A549 (cell line): ENCODE measurements at regions not wholly inside any gene's neighbourhood (a gene's known extent, or its start where the extent isn't known, plus 50 kb on each side); places are given as distances from the start of the nearest gene placed in this dataset.

Source experiments
- ATAC-seq, 2 experiments: fragments of 200-7000 bp in 1 of 2; fragments of >200 bp in 1 of 2; cut with Nextera tagmentation in 1 of 2; cut with Tn5 transposase in 1 of 2; 3 replicates each; pipeline versions ENCODE4 v1.8.0 to v1.9.1; 2018 to 2020; ENCODE audit warnings: mild to moderate bottlenecking in 1 of 2, moderate library complexity in 1 of 2
- CTCF ChIA-PET: fragments of 300-600 bp; sonication (Branson Sonifier 250); formaldehyde crosslinking; extraction: SDS; loops from one replicate; lab custom pipeline; 2021; ENCODE audit warnings: antibody characterized with exemption, inconsistent platforms; lab: Yijun Ruan, JAX
- POLR2A ChIA-PET: fragments of 350-600 bp; formaldehyde crosslinking; extraction: SDS; loops from one replicate; lab custom pipeline; 2021; ENCODE audit warnings: antibody characterized with exemption, inconsistent platforms; lab: Yijun Ruan, JAX
- DNase-seq, 2 experiments: peaks; one replicate each; pipeline versions ENCODE4 v3.0.0 to v3.0.0-alpha.2; 2011 to 2016; ENCODE audit warnings: low read depth in 1 of 2, low spot score in 1 of 2
- FAIRE-seq: peaks from 2 replicates; lab custom pipeline; 2011; peaks lifted over from hg19 to GRCh38; lab: Jason Lieb, UNC
- H3K27ac ChIP-seq, 2 experiments: fragments of >200 bp; sonication (Bioruptor Twin); formaldehyde crosslinking; 3 replicates each; pipeline ENCODE4 v1.5.1; 2016 to 2017
- H3K4me1 ChIP-seq: fragments of >200 bp; sonication (Bioruptor Twin); formaldehyde crosslinking; 3 replicates; pipeline ENCODE4 v1.6.1; 2016
- H3K4me2 ChIP-seq: fragments of >200 bp; sonication (Bioruptor Twin); formaldehyde crosslinking; 3 replicates; pipeline ENCODE4 v1.6.1; 2016
- H3K4me3 ChIP-seq: fragments of >200 bp; sonication (Bioruptor Twin); formaldehyde crosslinking; 3 replicates; pipeline ENCODE4 v1.5.1; 2016
- H3K9me3 ChIP-seq: fragments of >200 bp; sonication (Bioruptor Twin); formaldehyde crosslinking; 3 replicates; pipeline ENCODE4 v1.6.1; 2016
- CBX2 ChIP-seq: fragments of 200-600 bp; sonication (generic); IDR thresholded peaks from 2 replicates; pipeline ENCODE4 v1.6.1; 2016; ENCODE audit warnings: low read depth, mild to moderate bottlenecking, borderline replicate concordance
- CHD2 ChIP-seq: fragments of 150-350 bp; IDR thresholded peaks from 2 replicates; pipeline ENCODE4 v1.6.1; 2014; ENCODE audit warnings: low read length; ENCODE audit not compliant: partially characterized antibody
- EP300 ChIP-seq, 2 experiments: fragments of >200 bp; sonication (Bioruptor Twin); formaldehyde crosslinking; IDR thresholded peaks; 2 replicates in 1 of 2; 3 replicates in 1 of 2; pipeline ENCODE4 v1.6.1; 2016 to 2017
- FOXS1 ChIP-seq: fragments of 250-450 bp; sonication (Bioruptor Pico); IDR thresholded peaks from 2 replicates; pipeline ENCODE4 v1.5.0; 2020; ENCODE audit warnings: mild to moderate bottlenecking, moderate library complexity
- HOXB5 ChIP-seq: fragments of 250-450 bp; sonication (Bioruptor Pico); IDR thresholded peaks from 2 replicates; pipeline ENCODE4 v1.5.0; 2020; ENCODE audit warnings: mild to moderate bottlenecking, moderate library complexity
- JUNB ChIP-seq: fragments of >200 bp; sonication (Bioruptor Twin); formaldehyde crosslinking; IDR thresholded peaks from 2 replicates; pipeline ENCODE4 v1.6.1; 2016
- KDM5A ChIP-seq: fragments of 200-600 bp; sonication (generic); IDR thresholded peaks from 2 replicates; pipeline ENCODE4 v1.6.1; 2016; ENCODE audit warnings: antibody characterized with exemption, mild to moderate bottlenecking
- NFE2L2 ChIP-seq: fragments of 150-350 bp; conservative IDR thresholded peaks from 2 replicates; pipeline ENCODE4 v1.6.1; 2014; ENCODE audit warnings: low read length
- NPAS2 ChIP-seq: fragments of 250-450 bp; sonication (Bioruptor Pico); IDR thresholded peaks from 2 replicates; pipeline ENCODE4 v1.8.0; 2022; ENCODE audit warnings: mild to moderate bottlenecking, moderate library complexity, borderline replicate concordance
- NR3C1 ChIP-seq: fragments of >200 bp; sonication (Bioruptor Twin); formaldehyde crosslinking; IDR thresholded peaks from 3 replicates; pipeline ENCODE4 v1.6.1; 2017
- PHF8 ChIP-seq: fragments of 200-600 bp; sonication (generic); IDR thresholded peaks from 2 replicates; pipeline ENCODE4 v1.6.1; 2016; ENCODE audit warnings: low read depth, mild to moderate bottlenecking, antibody characterized with exemption, moderate library complexity, borderline replicate concordance
- RAD21 ChIP-seq, 2 experiments: fragments of >200 bp in 1 of 2; sonication (Bioruptor Twin) in 1 of 2; formaldehyde crosslinking in 1 of 2; IDR thresholded peaks in 1 of 2; conservative IDR thresholded peaks in 1 of 2; 2 replicates in 1 of 2; 3 replicates in 1 of 2; pipeline ENCODE4 v1.6.1; 2012 to 2018; ENCODE audit warnings: inconsistent platforms in 1 of 2
- RNF2 ChIP-seq: fragments of 200-600 bp; sonication (generic); IDR thresholded peaks from 2 replicates; pipeline ENCODE4 v1.6.1; 2016; ENCODE audit warnings: low read depth, mild to moderate bottlenecking, antibody characterized with exemption, moderate library complexity, borderline replicate concordance
- ZNF302 ChIP-seq: fragments of 250-450 bp; sonication (Bioruptor Pico); IDR thresholded peaks from 2 replicates; pipeline ENCODE4 v1.9.0; 2021; ENCODE audit warnings: inconsistent platforms, mild to moderate bottlenecking, moderate library complexity
- ZSCAN20 ChIP-seq: fragments of 250-450 bp; sonication (Bioruptor Pico); IDR thresholded peaks from 2 replicates; pipeline ENCODE4 v1.8.0; 2022; ENCODE audit warnings: mild to moderate bottlenecking, moderate library complexity
- WGBS: methylation state at CpG from one replicate; pipeline ENCODE4 v1.1.6; 2017; ENCODE audit errors: missing lambda C conversion rate; 5-methylcytosine and 5-hydroxymethylcytosine counted together
- TF ChIP-seq, protein P1 (sequence below): fragments of >200 bp; sonication (Bioruptor Twin); formaldehyde crosslinking; IDR thresholded peaks from 3 replicates; pipeline ENCODE4 v1.5.1; 2016
- TF ChIP-seq, protein P2 (sequence below): fragments of >200 bp; sonication (Bioruptor Twin); formaldehyde crosslinking; IDR thresholded peaks from 2 replicates; pipeline ENCODE4 v1.6.1; 2016
- TF ChIP-seq, protein P3 (sequence below): IDR thresholded peaks from 2 replicates; pipeline ENCODE4 v1.6.1; 2012
- TF ChIP-seq, protein P4 (sequence below): IDR thresholded peaks from 2 replicates; pipeline ENCODE4 v1.6.1; 2012

DNA sequence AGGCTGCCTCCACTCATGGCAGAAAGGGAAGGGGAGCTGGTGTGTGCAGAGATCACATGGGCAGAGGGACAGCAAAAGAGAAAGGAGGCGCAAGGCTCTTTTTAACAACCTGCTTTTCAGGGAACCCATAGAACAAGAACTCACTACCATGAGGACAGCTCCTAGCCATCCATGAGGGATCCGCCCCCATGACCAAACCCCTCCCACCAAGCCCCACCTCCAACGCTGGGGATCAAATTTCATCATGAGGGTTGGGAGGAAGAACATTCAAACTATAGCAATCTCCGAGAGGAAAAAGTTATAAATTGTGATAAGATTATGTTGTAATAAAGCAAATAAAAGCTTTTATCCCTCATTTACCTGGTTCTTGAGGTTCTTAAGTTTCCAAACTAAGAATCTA lies 84.7 kb upstream of the LMCD1 start:
- no peaks in the 10 kb centered on the region for H3K9me3 ChIP-seq
- DNase-seq, result peak in 1 of 2 experiments; percentile 7
- no peak overlapping the region for H3K27ac ChIP-seq
- CTCF ChIA-PET, result interaction anchor here (0.6 to 5.7 kb wide), 35 partner anchors 9 to 911 kb away, joined by 3 to 45 read pairs (median 3); partner anchors contain the start of genes LMCD1 and SSUH2
- peak; percentile 30 to 72; a peak in 3 of 6 replicates for ATAC-seq
- FAIRE-seq, result no peak
- H3K4me3 ChIP-seq, result no peak overlapping the region
- TF ChIP-seq ZSCAN20 (CRISPR knock-in tag), result no peak
- no peak for TF ChIP-seq PHF8
- no peak for TF ChIP-seq EP300 (IDR thresholded peaks at IDR 0.05)
- no peak for TF ChIP-seq HOXB5 (CRISPR knock-in tag)
- TF ChIP-seq, protein P1, sequence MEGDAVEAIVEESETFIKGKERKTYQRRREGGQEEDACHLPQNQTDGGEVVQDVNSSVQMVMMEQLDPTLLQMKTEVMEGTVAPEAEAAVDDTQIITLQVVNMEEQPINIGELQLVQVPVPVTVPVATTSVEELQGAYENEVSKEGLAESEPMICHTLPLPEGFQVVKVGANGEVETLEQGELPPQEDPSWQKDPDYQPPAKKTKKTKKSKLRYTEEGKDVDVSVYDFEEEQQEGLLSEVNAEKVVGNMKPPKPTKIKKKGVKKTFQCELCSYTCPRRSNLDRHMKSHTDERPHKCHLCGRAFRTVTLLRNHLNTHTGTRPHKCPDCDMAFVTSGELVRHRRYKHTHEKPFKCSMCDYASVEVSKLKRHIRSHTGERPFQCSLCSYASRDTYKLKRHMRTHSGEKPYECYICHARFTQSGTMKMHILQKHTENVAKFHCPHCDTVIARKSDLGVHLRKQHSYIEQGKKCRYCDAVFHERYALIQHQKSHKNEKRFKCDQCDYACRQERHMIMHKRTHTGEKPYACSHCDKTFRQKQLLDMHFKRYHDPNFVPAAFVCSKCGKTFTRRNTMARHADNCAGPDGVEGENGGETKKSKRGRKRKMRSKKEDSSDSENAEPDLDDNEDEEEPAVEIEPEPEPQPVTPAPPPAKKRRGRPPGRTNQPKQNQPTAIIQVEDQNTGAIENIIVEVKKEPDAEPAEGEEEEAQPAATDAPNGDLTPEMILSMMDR, result no peak
- no peak for TF ChIP-seq NFE2L2
- TF ChIP-seq, protein P2, sequence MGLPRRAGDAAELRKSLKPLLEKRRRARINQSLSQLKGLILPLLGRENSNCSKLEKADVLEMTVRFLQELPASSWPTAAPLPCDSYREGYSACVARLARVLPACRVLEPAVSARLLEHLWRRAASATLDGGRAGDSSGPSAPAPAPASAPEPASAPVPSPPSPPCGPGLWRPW, result no peak
- TF ChIP-seq RAD21 (conservative IDR thresholded peaks at IDR 0.05 in 1 of 2, IDR thresholded peaks at IDR 0.05 in 1 of 2), result no peak
- no peak for TF ChIP-seq NR3C1
- TF ChIP-seq FOXS1 (CRISPR knock-in tag), result no peak
- no peak for TF ChIP-seq JUNB
- no peak for TF ChIP-seq KDM5A
- TF ChIP-seq, protein P3, sequence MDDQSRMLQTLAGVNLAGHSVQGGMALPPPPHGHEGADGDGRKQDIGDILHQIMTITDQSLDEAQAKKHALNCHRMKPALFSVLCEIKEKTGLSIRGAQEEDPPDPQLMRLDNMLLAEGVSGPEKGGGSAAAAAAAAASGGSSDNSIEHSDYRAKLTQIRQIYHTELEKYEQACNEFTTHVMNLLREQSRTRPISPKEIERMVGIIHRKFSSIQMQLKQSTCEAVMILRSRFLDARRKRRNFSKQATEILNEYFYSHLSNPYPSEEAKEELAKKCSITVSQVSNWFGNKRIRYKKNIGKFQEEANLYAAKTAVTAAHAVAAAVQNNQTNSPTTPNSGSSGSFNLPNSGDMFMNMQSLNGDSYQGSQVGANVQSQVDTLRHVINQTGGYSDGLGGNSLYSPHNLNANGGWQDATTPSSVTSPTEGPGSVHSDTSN, result no peak
- TF ChIP-seq CBX2, result no peak
- no peak for TF ChIP-seq RNF2
- no peak for TF ChIP-seq ZNF302 (CRISPR knock-in tag)
- no peaks in the 10 kb centered on the region for H3K4me1 ChIP-seq
- 0 out of 3 replicates have a peak overlapping the region, but pooled peaks have one; percentile 6 for H3K4me2 ChIP-seq
- 71% methylated on average over 4 of the region's 4 CpGs for WGBS
- POLR2A ChIA-PET, result no interaction called here

DNA sequence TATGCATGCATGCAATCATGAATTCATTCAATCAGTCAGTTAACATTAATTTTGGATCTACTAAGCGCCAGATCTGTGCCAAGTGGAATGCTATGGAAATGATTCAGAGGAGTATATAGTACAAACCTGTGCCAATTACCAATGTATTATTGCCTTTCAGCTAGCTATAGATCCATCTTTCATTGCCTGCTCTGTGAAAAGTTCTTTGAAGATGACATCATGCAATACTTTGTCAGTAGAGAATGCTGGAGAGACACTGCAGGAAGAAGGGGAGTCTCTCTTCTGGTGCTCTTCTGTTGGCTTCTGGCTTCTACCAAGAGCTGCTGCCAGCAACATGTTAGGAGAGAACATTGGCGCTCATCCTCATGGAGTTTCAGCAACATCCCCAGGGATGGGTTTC lies 81.0 kb upstream of the LMCD1 start:
- Histone ChIP-seq H3K27ac (no peak overlapping the region), H3K4me2 (no peak overlapping the region), H3K4me1 (no peaks in the 10 kb centered on the region), H3K9me3 (0 out of 3 replicates have a peak, but pooled peaks cover 11% of the 10 kb centered on the region), H3K4me3 (no peak overlapping the region)
- no peak for TF ChIP-seq NPAS2
- TF ChIP-seq, protein P4, sequence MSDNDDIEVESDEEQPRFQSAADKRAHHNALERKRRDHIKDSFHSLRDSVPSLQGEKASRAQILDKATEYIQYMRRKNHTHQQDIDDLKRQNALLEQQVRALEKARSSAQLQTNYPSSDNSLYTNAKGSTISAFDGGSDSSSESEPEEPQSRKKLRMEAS, result no peak
- no peak for DNase-seq
- no peak for FAIRE-seq
- ChIA-PET POLR2A (no interaction called here), CTCF (no interaction called here)
- ATAC-seq, result no peak
- WGBS, result 94% methylated on average over 2 of the region's 2 CpGs

DNA sequence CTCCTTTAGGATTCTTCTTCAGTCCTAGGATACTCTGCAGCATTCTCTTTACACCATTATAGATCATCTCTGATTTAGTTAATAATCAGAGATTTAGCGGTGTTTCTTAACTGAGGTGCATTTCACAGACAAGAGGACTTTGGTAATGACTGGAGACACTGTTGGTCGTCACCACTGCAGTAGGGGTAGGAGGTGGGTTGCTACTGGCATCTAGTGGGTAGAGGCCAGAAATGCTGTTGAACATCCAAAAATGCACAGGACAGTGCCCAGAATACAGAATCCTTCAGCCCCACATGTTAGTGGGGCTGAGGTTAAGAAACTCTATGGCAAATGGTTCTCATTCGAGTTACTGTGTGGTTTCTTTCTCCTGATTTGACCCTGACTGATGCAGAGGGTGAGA lies 80.4 kb upstream of the LMCD1 start:
- POLR2A ChIA-PET, result no interaction called here
- Histone ChIP-seq H3K9me3 (0 out of 3 replicates have a peak, but pooled peaks cover 11% of the 10 kb centered on the region), H3K4me3 (no peak overlapping the region), H3K4me1 (no peaks in the 10 kb centered on the region), H3K27ac (no peak overlapping the region), H3K4me2 (no peak overlapping the region)
- TF ChIP-seq RAD21 (conservative IDR thresholded peaks at IDR 0.05 in 1 of 2, IDR thresholded peaks at IDR 0.05 in 1 of 2) (peak in 1 of 2 experiments; percentile 24; a peak in 1 of 5 replicates), CHD2 (no peak)
- no peak for DNase-seq
- CTCF ChIA-PET, result interaction anchor here (0.7 kb wide), 1 partner anchor 9 kb away, joined by 4 read pairs; no protein-coding TSS in a partner anchor
- FAIRE-seq, result no peak
- ATAC-seq, result peak; percentile 53 to 74; a peak in 3 of 6 replicates
- 49% methylated on average over 3 of the region's 3 CpGs for WGBS
